B cell (primary cell): ENCODE measurements at regions not wholly inside any gene's neighbourhood (a gene's known extent, or its start where the extent isn't known, plus 50 kb on each side); places are given as distances from the start of the nearest gene placed in this dataset.

Experiments
- ATAC-seq: fragments of 200-7000 bp; cut with Tn5 transposase; one replicate; pipeline ENCODE4 v1.10.0; 2021; ENCODE audit warnings: low read depth, mild to moderate bottlenecking, moderate number of reproducible peaks, moderate library complexity
- CTCF ChIA-PET: fragments of 350-600 bp; sonication (Branson Sonifier 250); formaldehyde crosslinking; loops from one replicate; lab custom pipeline; 2021; ENCODE audit warnings: antibody characterized with exemption, inconsistent platforms; lab: Charles Lee
- POLR2A ChIA-PET: fragments of 350-600 bp; sonication (Branson Sonifier 250); formaldehyde crosslinking; loops from one replicate; lab custom pipeline; 2021; ENCODE audit warnings: antibody characterized with exemption; lab: Charles Lee
- DNase-seq: peaks from one replicate; pipeline ENCODE4 v3.0.0; 2013
- H2AFZ ChIP-seq: 2 replicates; pipeline ENCODE4 v1.6.1; 2012; ENCODE audit warnings: mild to moderate bottlenecking, low read depth, low read length; ENCODE audit not compliant: insufficient read depth, poor library complexity, severe bottlenecking
- H3K27ac ChIP-seq, 2 donors: 1 replicate in 1 of 2; 2 replicates in 1 of 2; pipeline ENCODE4 v1.5.1; 2012 to 2013; ENCODE audit warnings: low read length in 2 of 2, mild to moderate bottlenecking in 2 of 2, moderate library complexity in 1 of 2
- H3K27me3 ChIP-seq, 4 experiments: fragments of 200-600 bp in 1 of 4; sonication (generic) in 1 of 4; replicated peaks in 1 of 4; 1 replicate in 2 of 4; 2 replicates in 2 of 4; pipeline versions ENCODE4 v1.6.1 to v1.7.0; 2013 to 2016; ENCODE audit warnings: low read length in 3 of 4, mild to moderate bottlenecking in 2 of 4, mixed read lengths in 1 of 4, moderate library complexity in 1 of 4; ENCODE audit not compliant: insufficient read depth in 4 of 4, control insufficient read depth in 3 of 4; ENCODE audit errors: control extremely low read depth in 1 of 4
- H3K36me3 ChIP-seq, 2 experiments: replicated peaks in 1 of 2; 1 replicate in 1 of 2; 2 replicates in 1 of 2; pipeline versions ENCODE4 v1.6.1 to v1.7.1; 2013; ENCODE audit warnings: low read length in 1 of 2; ENCODE audit not compliant: insufficient read depth in 2 of 2, control insufficient read depth in 1 of 2; ENCODE audit errors: control extremely low read depth in 1 of 2, extremely low read depth in 1 of 2
- H3K4me1 ChIP-seq, 2 donors: fragments of 200-600 bp in 1 of 2; sonication (generic) in 1 of 2; 1 replicate in 1 of 2; 2 replicates in 1 of 2; pipeline versions ENCODE4 v1.5.1 to v1.6.1; 2013 to 2017; ENCODE audit warnings: low read length in 2 of 2; ENCODE audit not compliant: control insufficient read depth in 2 of 2, insufficient read depth in 2 of 2
- H3K4me2 ChIP-seq: replicated peaks from 2 replicates; pipeline ENCODE3; 2012; ENCODE audit warnings: mild to moderate bottlenecking, low read depth, low read length; ENCODE audit not compliant: poor library complexity, severe bottlenecking
- H3K4me3 ChIP-seq, 5 experiments: fragments of 200-600 bp in 1 of 5; sonication (generic) in 1 of 5; 1 replicate in 3 of 5; 2 replicates in 2 of 5; pipeline versions ENCODE4 v1.5.1 to v1.7.0; 2011 to 2016; ENCODE audit warnings: low read length in 4 of 5, mild to moderate bottlenecking in 4 of 5, low read depth in 2 of 5, control low read depth in 1 of 5, moderate library complexity in 1 of 5; ENCODE audit not compliant: insufficient read depth in 1 of 5; ENCODE audit errors: control extremely low read depth in 1 of 5, extremely low read depth in 1 of 5
- H3K79me2 ChIP-seq: fragments of 200-600 bp; sonication (generic); one replicate; pipeline ENCODE4 v1.6.0; 2016; ENCODE audit warnings: low read length; ENCODE audit not compliant: control insufficient read depth, insufficient read depth
- H3K9ac ChIP-seq: fragments of 200-600 bp; sonication (generic); 2 replicates; pipeline ENCODE4 v1.6.1; 2017; ENCODE audit warnings: mild to moderate bottlenecking, low read length, moderate library complexity
- H3K9me3 ChIP-seq, 3 donors: one replicate each; pipeline versions ENCODE4 v1.6.1 to v1.7.1; 2013; ENCODE audit warnings: low read length in 2 of 3; ENCODE audit not compliant: control insufficient read depth in 2 of 3, insufficient read depth in 1 of 3; ENCODE audit errors: control extremely low read depth in 1 of 3
- H4K20me1 ChIP-seq: 2 replicates; pipeline ENCODE4 v1.6.0; 2012; ENCODE audit warnings: mild to moderate bottlenecking, low read length; ENCODE audit not compliant: insufficient read depth, control insufficient read depth, poor library complexity, severe bottlenecking
- H3K27ac Mint-ChIP-seq: one replicate; pipeline ENCODE4 v1.8.0; 2021; ENCODE audit warnings: mixed read lengths
- H3K27me3 Mint-ChIP-seq: one replicate; pipeline ENCODE4 v1.8.0; 2021; ENCODE audit warnings: mixed read lengths
- H3K4me1 Mint-ChIP-seq: one replicate; pipeline ENCODE4 v1.8.0; 2021; ENCODE audit warnings: mixed read lengths
- H3K4me3 Mint-ChIP-seq: one replicate; pipeline ENCODE4 v1.8.0; 2021; ENCODE audit warnings: mixed read lengths
- H3K9me3 Mint-ChIP-seq: one replicate; pipeline ENCODE4 v1.8.0; 2022; ENCODE audit warnings: mixed read lengths; ENCODE audit not compliant: insufficient read depth
- EZH2 ChIP-seq: IDR thresholded peaks from 2 replicates; pipeline ENCODE4 v1.6.1; 2012; ENCODE audit warnings: borderline replicate concordance, low read depth, mild to moderate bottlenecking, moderate library complexity, low read length; ENCODE audit not compliant: insufficient read depth, poor library complexity, severe bottlenecking
- WGBS: methylation state at CpG from one replicate; pipeline ENCODE4 v1.1.5; 2013; ENCODE audit warnings: missing lambda C conversion rate; ENCODE audit not compliant: insufficient coverage; 5-methylcytosine and 5-hydroxymethylcytosine counted together
- intact Hi-C: fragments of 100-400 bp; cut with micrococcal nuclease; formaldehyde crosslinking; loops from one replicate; pipeline ENCODE4 v1.10.0; 2022
- TF ChIP-seq, protein P1 (sequence below): fragments of 200-600 bp; IDR thresholded peaks from one replicate; pipeline ENCODE4 v1.8.0; 2022; ENCODE audit warnings: antibody characterized with exemption, mild to moderate bottlenecking

DNA sequence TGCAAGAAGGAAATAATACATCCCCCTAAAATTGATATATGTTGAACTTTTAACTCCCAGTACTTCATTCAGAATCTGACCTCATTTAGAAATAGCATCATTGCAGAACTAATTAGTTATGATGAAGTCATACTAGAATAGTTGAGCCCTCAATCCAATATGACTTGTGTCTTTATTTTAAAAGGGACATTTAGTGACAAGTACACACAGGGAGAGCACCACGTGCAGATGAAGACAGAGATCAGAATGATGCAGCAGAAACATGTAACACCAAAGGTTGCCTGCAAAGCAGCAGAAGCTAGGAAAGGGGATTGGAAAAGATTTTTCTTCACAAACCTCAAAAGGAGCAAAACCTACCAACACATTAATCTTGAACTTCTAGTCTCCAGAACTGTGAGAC is 2602.5 kb downstream of the PCDH9 start:
- no peak for DNase-seq
- Histone ChIP-seq H3K27me3 (no peaks in the 10 kb centered on the region), H3K9ac (no peak overlapping the region), H3K36me3 (no peaks in the 10 kb centered on the region), H3K79me2 (no peaks in the 10 kb centered on the region), H3K27ac (no peak overlapping the region), H3K4me1 (no peaks in the 10 kb centered on the region), H3K4me2 (no peak overlapping the region), H2AFZ (no peak overlapping the region), H3K9me3 (no peaks in the 10 kb centered on the region), H3K4me3 (no peak overlapping the region), H4K20me1 (no peaks in the 10 kb centered on the region)
- Mint-ChIP-seq H3K27ac (no peak overlapping the region), H3K4me1 (no peaks in the 10 kb centered on the region), H3K9me3 (peaks cover 4% of the 10 kb centered on the region), H3K27me3 (no peaks in the 10 kb centered on the region), H3K4me3 (no peak overlapping the region)
- WGBS, result no CpG with 5 or more reads among the region's 1 CpG
- ChIA-PET POLR2A (no interaction called here), CTCF (no interaction called here)
- intact Hi-C loops, result no loop called here
- no peak for ATAC-seq
- TF ChIP-seq EZH2, result no peak
- TF ChIP-seq, protein P1, sequence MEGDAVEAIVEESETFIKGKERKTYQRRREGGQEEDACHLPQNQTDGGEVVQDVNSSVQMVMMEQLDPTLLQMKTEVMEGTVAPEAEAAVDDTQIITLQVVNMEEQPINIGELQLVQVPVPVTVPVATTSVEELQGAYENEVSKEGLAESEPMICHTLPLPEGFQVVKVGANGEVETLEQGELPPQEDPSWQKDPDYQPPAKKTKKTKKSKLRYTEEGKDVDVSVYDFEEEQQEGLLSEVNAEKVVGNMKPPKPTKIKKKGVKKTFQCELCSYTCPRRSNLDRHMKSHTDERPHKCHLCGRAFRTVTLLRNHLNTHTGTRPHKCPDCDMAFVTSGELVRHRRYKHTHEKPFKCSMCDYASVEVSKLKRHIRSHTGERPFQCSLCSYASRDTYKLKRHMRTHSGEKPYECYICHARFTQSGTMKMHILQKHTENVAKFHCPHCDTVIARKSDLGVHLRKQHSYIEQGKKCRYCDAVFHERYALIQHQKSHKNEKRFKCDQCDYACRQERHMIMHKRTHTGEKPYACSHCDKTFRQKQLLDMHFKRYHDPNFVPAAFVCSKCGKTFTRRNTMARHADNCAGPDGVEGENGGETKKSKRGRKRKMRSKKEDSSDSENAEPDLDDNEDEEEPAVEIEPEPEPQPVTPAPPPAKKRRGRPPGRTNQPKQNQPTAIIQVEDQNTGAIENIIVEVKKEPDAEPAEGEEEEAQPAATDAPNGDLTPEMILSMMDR, result no peak

DNA sequence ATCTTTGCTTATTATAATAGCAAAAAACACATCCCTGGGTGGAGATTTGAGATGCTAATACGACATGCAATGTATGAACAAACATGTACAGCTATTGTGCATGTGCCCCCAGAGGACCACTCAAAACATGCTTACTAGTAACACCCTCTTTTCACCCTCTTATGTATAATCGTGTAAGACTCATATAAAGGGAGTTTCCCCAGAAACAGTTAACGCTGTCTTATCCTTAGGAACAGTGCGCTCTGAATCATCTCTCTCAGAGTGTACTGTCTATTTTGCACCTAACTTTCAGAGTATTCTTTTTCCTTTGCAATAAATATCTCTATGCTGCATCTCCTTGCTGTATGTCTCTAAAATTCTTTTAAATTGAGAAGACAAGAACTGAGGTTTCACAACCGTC is 2604.0 kb downstream of the PCDH9 start:
- H3K27me3 ChIP-seq, result no peaks in the 10 kb centered on the region
- no peak for DNase-seq
- no peak overlapping the region for H3K4me2 ChIP-seq
- no peak for TF ChIP-seq EZH2
- TF ChIP-seq, protein P1, result no peak
- no peaks in the 10 kb centered on the region for H3K9me3 ChIP-seq
- H2AFZ ChIP-seq, result no peak overlapping the region
- H3K4me3 Mint-ChIP-seq, result no peak overlapping the region
- no peaks in the 10 kb centered on the region for H3K4me1 ChIP-seq
- H3K27ac ChIP-seq, result no peak overlapping the region
- ChIA-PET POLR2A (no interaction called here), CTCF (no interaction called here)
- H3K27me3 Mint-ChIP-seq, result no peaks in the 10 kb centered on the region
- no CpG with 5 or more reads among the region's 5 CpGs for WGBS
- H3K9ac ChIP-seq, result no peak overlapping the region
- peaks cover 4% of the 10 kb centered on the region for H3K9me3 Mint-ChIP-seq
- no peaks in the 10 kb centered on the region for H3K4me1 Mint-ChIP-seq
- H3K36me3 ChIP-seq, result no peaks in the 10 kb centered on the region
- no peaks in the 10 kb centered on the region for H3K79me2 ChIP-seq
- intact Hi-C loops, result no loop called here
- H3K27ac Mint-ChIP-seq, result no peak overlapping the region
- no peaks in the 10 kb centered on the region for H4K20me1 ChIP-seq
- ATAC-seq, result no peak
- no peak overlapping the region for H3K4me3 ChIP-seq
